ENCODE measurements at regions not wholly inside any gene's neighbourhood (a gene's known extent, or its start where the extent isn't known, plus 50 kb on each side); places are given as distances from the start of the nearest gene placed in this dataset.

- H3K27me3 ChIP-seq: no peaks in the 10 kb centered on the region
- no peak overlapping the region for H3K4me3 ChIP-seq
- no peak for TF ChIP-seq CTCF (IDR thresholded peaks at IDR 0.05)
- TF ChIP-seq POLR2A (IDR thresholded peaks at IDR 0.05): no peak
- peak; percentile 16 to 55 for DNase-seq (ENCODE audit: extremely low spot score in 2 of 2)
- no peaks in the 10 kb centered on the region for H3K4me1 ChIP-seq
- intact Hi-C loops (cut with DNase I): no loop called here
- H3K9me3 ChIP-seq: no peaks in the 10 kb centered on the region
- no peak overlapping the region for H3K27ac ChIP-seq
- no peaks in the 10 kb centered on the region for H3K36me3 ChIP-seq
These were observed 118.0 kb upstream of the SNTG2 start for GRCh38 chr2:832635-833034.

DNA sequence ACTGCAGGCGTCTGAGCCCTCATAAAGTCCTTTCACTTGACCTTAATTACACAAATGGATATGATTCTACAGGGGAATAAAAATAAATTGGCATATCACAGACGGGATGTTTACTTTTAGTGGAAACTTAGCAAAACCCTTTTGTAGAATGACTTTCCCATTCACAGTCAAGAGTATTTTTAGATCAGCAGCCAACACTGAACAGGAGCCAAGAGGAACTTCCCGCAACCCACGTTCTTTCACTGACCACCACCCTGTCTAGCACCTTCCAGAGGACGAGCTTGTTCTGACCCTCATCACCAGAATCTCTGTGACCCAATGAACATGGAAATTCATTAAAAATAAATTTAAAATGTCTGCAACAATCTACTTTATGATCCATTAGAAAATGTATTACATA lies 119.0 kb upstream of the SNTG2 start:
- H3K9me3 ChIP-seq: no peaks in the 10 kb centered on the region
- H3K27me3 ChIP-seq: no peaks in the 10 kb centered on the region
- no peak overlapping the region for H3K27ac ChIP-seq
- no peaks in the 10 kb centered on the region for H3K36me3 ChIP-seq
- peak in 1 of 2 donors; percentile 6 for DNase-seq (ENCODE audit: extremely low spot score in 2 of 2)
- TF ChIP-seq POLR2AphosphoS5 (IDR thresholded peaks at IDR 0.05; ENCODE audit: insufficient read depth in 1 of 2, low read depth in 1 of 2): no peak
- no peak for TF ChIP-seq POLR2A (IDR thresholded peaks at IDR 0.05)
- TF ChIP-seq CTCF (IDR thresholded peaks at IDR 0.05): no peak
- intact Hi-C loops (cut with DNase I): no loop called here
- H3K4me3 ChIP-seq: no peak overlapping the region
- no peaks in the 10 kb centered on the region for H3K4me1 ChIP-seq

GRCh38 chr2:831225-831536 lies 119.5 kb upstream of the SNTG2 start:
- TF ChIP-seq POLR2A (IDR thresholded peaks at IDR 0.05): no peak
- no peak for TF ChIP-seq CTCF (IDR thresholded peaks at IDR 0.05)
- no peak for TF ChIP-seq POLR2AphosphoS5 (IDR thresholded peaks at IDR 0.05; ENCODE audit: insufficient read depth in 1 of 2, low read depth in 1 of 2)
- H3K4me3 ChIP-seq: no peak overlapping the region
- no peaks in the 10 kb centered on the region for H3K27me3 ChIP-seq
- H3K9me3 ChIP-seq: no peaks in the 10 kb centered on the region
- no peak for DNase-seq (ENCODE audit: extremely low spot score in 2 of 2)
- intact Hi-C loops (cut with DNase I): no loop called here
- no peak overlapping the region for H3K27ac ChIP-seq
- no peaks in the 10 kb centered on the region for H3K4me1 ChIP-seq
- H3K36me3 ChIP-seq: no peaks in the 10 kb centered on the region

DNA sequence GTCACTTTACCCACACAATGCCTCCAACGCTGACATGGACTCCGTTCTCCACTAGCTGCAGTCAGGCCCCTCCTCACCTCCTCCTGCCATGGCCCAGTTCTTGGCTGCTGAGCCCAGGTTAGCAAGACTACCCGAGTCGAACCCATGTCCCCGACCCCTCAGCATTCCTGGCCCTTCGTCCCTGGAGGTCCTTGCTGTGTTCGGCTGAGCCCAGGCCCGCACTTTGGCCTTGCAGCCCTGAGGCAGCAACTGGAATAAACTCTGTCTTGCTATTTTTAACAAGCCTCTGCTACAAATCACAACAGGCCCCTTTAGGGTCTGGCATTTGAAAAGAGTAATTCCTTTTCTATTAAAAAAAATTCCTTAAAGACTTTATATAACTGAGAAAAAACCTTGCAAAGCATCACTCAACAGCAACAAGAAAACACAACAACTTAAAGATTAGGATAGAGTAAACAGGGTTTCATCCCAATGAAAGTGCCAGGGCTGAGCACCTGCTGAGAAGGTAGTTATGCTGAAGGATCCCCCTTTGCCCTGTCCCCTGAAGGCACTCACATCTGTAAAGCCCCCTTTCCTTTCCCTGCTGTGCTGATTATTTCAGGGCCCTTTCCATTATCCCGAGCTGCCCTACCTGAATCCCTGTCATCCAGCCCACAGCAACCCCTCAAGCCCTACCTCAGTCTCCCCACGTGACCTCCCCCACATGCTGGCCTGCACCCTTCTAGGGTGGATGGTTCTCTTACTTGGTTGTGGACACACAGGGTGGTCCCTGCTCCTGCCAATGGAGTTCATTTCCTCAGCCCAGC lies 120.0 kb upstream of the SNTG2 start:
- intact Hi-C loops (cut with DNase I): no loop called here

More for the DNA sequence above, 120.0 kb upstream of the SNTG2 start:
- no peaks in the 10 kb centered on the region for H3K27me3 ChIP-seq
- no peak overlapping the region for H3K27ac ChIP-seq
- H3K4me1 ChIP-seq: no peaks in the 10 kb centered on the region
- no peaks in the 10 kb centered on the region for H3K9me3 ChIP-seq
- TF ChIP-seq POLR2AphosphoS5 (IDR thresholded peaks at IDR 0.05; ENCODE audit: insufficient read depth in 1 of 2, low read depth in 1 of 2): no peak
- no peak for TF ChIP-seq CTCF (IDR thresholded peaks at IDR 0.05)
- no peak for TF ChIP-seq POLR2A (IDR thresholded peaks at IDR 0.05)
- DNase-seq (ENCODE audit: extremely low spot score in 2 of 2): peak in 1 of 2 donors; percentile 82
- no peak overlapping the region for H3K4me3 ChIP-seq
- no peaks in the 10 kb centered on the region for H3K36me3 ChIP-seq
